ENCODE measurements at regions not wholly inside any gene's neighbourhood (a gene's known extent, or its start where the extent isn't known, plus 50 kb on each side); places are given as distances from the start of the nearest gene placed in this dataset.

GRCh38 chr2:67066782-67067181 lies 330.4 kb upstream of the ETAA1 start:
- TF ChIP-seq POLR2AphosphoS5 (IDR thresholded peaks at IDR 0.05; ENCODE audit: low read depth, low read length) (no peak), CTCF (IDR thresholded peaks at IDR 0.05) (no peak), REST (IDR thresholded peaks at IDR 0.05; ENCODE audit: insufficient read depth in 1 of 2, low read depth in 2 of 2, low read length in 1 of 2) (no peak), TCF7L2 (IDR thresholded peaks at IDR 0.05; ENCODE audit: low read depth, low read length) (no peak), SIN3A (IDR thresholded peaks at IDR 0.05; ENCODE audit: borderline replicate concordance, insufficient read depth, low read depth, low read length) (no peak)
